DND-41 (cell line): ENCODE measurements at regions not wholly inside any gene's neighbourhood (a gene's known extent, or its start where the extent isn't known, plus 50 kb on each side); places are given as distances from the start of the nearest gene placed in this dataset.

ENCODE experiments used
- CTCF ChIP-seq: IDR thresholded peaks from 2 replicates; pipeline ENCODE4 v1.5.1; 2012; ENCODE audit warnings: borderline replicate concordance, low read length, moderate library complexity, mild to moderate bottlenecking; ENCODE audit not compliant: poor library complexity, severe bottlenecking; ENCODE audit errors: extremely low read depth
- EZH2 ChIP-seq: IDR thresholded peaks from 3 replicates; pipeline ENCODE4 v1.6.1; 2012; ENCODE audit warnings: borderline replicate concordance, low read depth, mild to moderate bottlenecking, moderate library complexity, low read length, inconsistent platforms; ENCODE audit not compliant: severe bottlenecking

- TF ChIP-seq CTCF (no peak), EZH2 (no peak)
Measured at GRCh38 chr7:52747817-52748216, 287.6 kb upstream of the POM121L12 start.
